ENCODE measurements at regions not wholly inside any gene's neighbourhood (a gene's known extent, or its start where the extent isn't known, plus 50 kb on each side); places are given as distances from the start of the nearest gene placed in this dataset.

- no peak for TF ChIP-seq PHF8 (IDR thresholded peaks at IDR 0.05; ENCODE audit: borderline replicate concordance, low read length)
- no peak for TF ChIP-seq CTCF (IDR thresholded peaks at IDR 0.05 in 2 of 3, conservative IDR thresholded peaks at IDR 0.05 in 1 of 3; ENCODE audit: insufficient read depth in 2 of 3, low read depth in 1 of 3, low read length in 3 of 3)
- TF ChIP-seq EGR1 (conservative IDR thresholded peaks at IDR 0.05) = no peak
- no peak for TF ChIP-seq ZNF717 (CRISPR knock-in tag; IDR thresholded peaks at IDR 0.05)
- TF ChIP-seq POLR2A (conservative IDR thresholded peaks at IDR 0.05) = no peak
- no peak for TF ChIP-seq CHD2 (IDR thresholded peaks at IDR 0.05; ENCODE audit: low read depth, low read length)
- no peak for TF ChIP-seq CBFB (CRISPR knock-in tag; IDR thresholded peaks at IDR 0.05)
- no peak for TF ChIP-seq ZBTB26 (CRISPR knock-in tag; IDR thresholded peaks at IDR 0.05)
- no peak for TF ChIP-seq IRF2 (CRISPR knock-in tag; IDR thresholded peaks at IDR 0.05)
- TF ChIP-seq ZFP36 (IDR thresholded peaks at IDR 0.05; ENCODE audit: low read depth, low read length, partially characterized antibody) = no peak
- no peak for TF ChIP-seq BRCA1 (IDR thresholded peaks at IDR 0.05)
- no peak for TF ChIP-seq BRCA1 (CRISPR knock-in tag; IDR thresholded peaks at IDR 0.05)
These were observed 420.8 kb downstream of the TBC1D32 start for GRCh38 chr6:120913486-120913885.
